Erythroblast (primary cell): ENCODE measurements at regions not wholly inside any gene's neighbourhood (a gene's known extent, or its start where the extent isn't known, plus 50 kb on each side); places are given as distances from the start of the nearest gene placed in this dataset.

Experiments
- GATA1 ChIP-seq: IDR thresholded peaks from 2 replicates; pipeline ENCODE4 v1.6.1; 2011; ENCODE audit warnings: low read depth, mild to moderate bottlenecking, control low read depth, low read length, moderate library complexity
- POLR2A ChIP-seq: IDR thresholded peaks from 2 replicates; pipeline ENCODE4 v1.6.1; 2011; ENCODE audit warnings: mild to moderate bottlenecking, low read length

DNA sequence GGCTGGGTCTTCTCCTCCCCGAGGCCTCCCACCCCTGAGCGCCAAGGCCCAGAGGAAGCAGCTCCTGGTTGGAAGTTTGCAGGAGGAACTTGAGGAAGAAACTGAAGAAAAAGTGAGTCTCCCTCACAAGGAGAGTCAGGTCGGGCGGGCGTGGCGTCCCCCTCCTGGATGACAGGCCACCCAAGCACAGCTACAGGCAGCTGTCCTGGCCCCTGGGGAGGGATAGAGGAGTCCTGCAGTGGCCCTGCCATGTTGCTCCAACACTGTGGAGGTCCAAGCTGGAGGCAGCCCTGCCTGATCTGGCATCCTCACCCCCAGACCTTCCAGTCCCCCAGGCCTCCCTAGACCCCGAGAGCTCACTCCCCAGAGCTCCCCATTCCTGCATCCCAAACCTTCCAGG is 1150.1 kb downstream of the BRD1 start:
- no peak for TF ChIP-seq POLR2A
- TF ChIP-seq GATA1, result no peak
